IMR-90 (cell line): ENCODE measurements at regions not wholly inside any gene's neighbourhood (a gene's known extent, or its start where the extent isn't known, plus 50 kb on each side); places are given as distances from the start of the nearest gene placed in this dataset.

Experiments used
- ATAC-seq: fragments of 200-7000 bp; cut with Tn5 transposase; 2 replicates; pipeline ENCODE4 v1.9.1; 2020; ENCODE audit warnings: low read depth, mild to moderate bottlenecking, moderate library complexity
- BruUV-seq: library from RNA; stranded (reverse); fragments of 400-500 nt; replicated peaks from 2 replicates; lab custom pipeline; 2021; lab: Mats Ljungman, UMichigan
- CTCF ChIA-PET: fragments of 300-600 bp; formaldehyde crosslinking; extraction: SDS; loops from one replicate; lab custom pipeline; 2021; ENCODE audit warnings: antibody characterized with exemption; lab: Yijun Ruan, JAX
- POLR2A ChIA-PET: fragments of 300-600 bp; sonication (Branson Sonifier 250); formaldehyde crosslinking; loops from one replicate; lab custom pipeline; 2022; ENCODE audit warnings: antibody characterized with exemption; ENCODE audit not compliant: unreplicated experiment; lab: Charles Lee
- DNase-seq: peaks from one replicate; pipeline ENCODE4 v3.0.0; 2013
- H2AFZ ChIP-seq: replicated peaks from 2 replicates; pipeline ENCODE3; 2013; ENCODE audit warnings: low read length, mild to moderate bottlenecking; ENCODE audit not compliant: poor library complexity
- H2AK5ac ChIP-seq: 2 replicates; pipeline ENCODE4 v1.6.1; 2013; ENCODE audit warnings: low read depth, low read length, inconsistent platforms
- H2AK9ac ChIP-seq: replicated peaks from 2 replicates; pipeline ENCODE3; 2013; ENCODE audit warnings: mild to moderate bottlenecking, low read depth, low read length, moderate library complexity; ENCODE audit not compliant: poor library complexity
- H2BK120ac ChIP-seq: 2 replicates; pipeline ENCODE4 v1.6.1; 2013; ENCODE audit warnings: low read depth, low read length, inconsistent platforms
- H2BK15ac ChIP-seq: 3 replicates; pipeline ENCODE4 v1.6.1; 2013; ENCODE audit warnings: low read depth, low read length, inconsistent platforms
- H2BK20ac ChIP-seq: 2 replicates; pipeline ENCODE4 v1.6.1; 2013; ENCODE audit warnings: low read depth, mild to moderate bottlenecking, inconsistent platforms, low read length, moderate library complexity
- H2BK5ac ChIP-seq: 2 replicates; pipeline ENCODE4 v1.6.1; 2013; ENCODE audit warnings: mild to moderate bottlenecking, low read depth, low read length, inconsistent platforms; ENCODE audit not compliant: poor library complexity, severe bottlenecking
- H3K14ac ChIP-seq: replicated peaks from 2 replicates; pipeline ENCODE4 v1.6.1; 2013; ENCODE audit warnings: low read depth, low read length, inconsistent platforms
- H3K18ac ChIP-seq: 2 replicates; pipeline ENCODE4 v1.6.1; 2013; ENCODE audit warnings: low read depth, low read length, control low read depth
- H3K23ac ChIP-seq: 2 replicates; pipeline ENCODE4 v1.6.1; 2013; ENCODE audit warnings: low read depth, low read length, inconsistent platforms
- H3K27ac ChIP-seq: 2 replicates; pipeline ENCODE4 v1.5.1; 2013; ENCODE audit warnings: mild to moderate bottlenecking, control low read depth, low read length; ENCODE audit not compliant: insufficient read depth
- H3K27me3 ChIP-seq: 2 replicates; pipeline ENCODE4 v1.6.1; 2013; ENCODE audit warnings: low read length; ENCODE audit not compliant: control insufficient read depth, insufficient read depth
- H3K36me3 ChIP-seq: 2 replicates; pipeline ENCODE4 v1.6.1; 2013; ENCODE audit warnings: low read length, mixed read lengths; ENCODE audit not compliant: control insufficient read depth, insufficient read depth
- H3K4ac ChIP-seq: 2 replicates; pipeline ENCODE4 v1.6.1; 2013; ENCODE audit warnings: low read depth, low read length, inconsistent platforms
- H3K4me1 ChIP-seq: 2 replicates; pipeline ENCODE4 v1.6.1; 2013; ENCODE audit warnings: low read length, mixed read lengths; ENCODE audit not compliant: control insufficient read depth, insufficient read depth
- H3K4me2 ChIP-seq: 2 replicates; pipeline ENCODE4 v1.6.1; 2013; ENCODE audit warnings: low read depth, mild to moderate bottlenecking, control low read depth, low read length, moderate library complexity
- H3K4me3 ChIP-seq: 2 replicates; pipeline ENCODE4 v1.5.1; 2013; ENCODE audit warnings: low read depth, mild to moderate bottlenecking, control low read depth, low read length, moderate library complexity; ENCODE audit not compliant: insufficient read depth
- H3K56ac ChIP-seq: 2 replicates; pipeline ENCODE4 v1.6.1; 2013; ENCODE audit warnings: low read length, inconsistent platforms; ENCODE audit not compliant: insufficient read depth; ENCODE audit errors: extremely low read depth
- H3K79me1 ChIP-seq, 2 experiments: 2 replicates each; pipeline ENCODE4 v1.6.1; 2013; ENCODE audit warnings: low read length in 2 of 2, inconsistent platforms in 1 of 2, low read depth in 1 of 2
- H3K9ac ChIP-seq: 2 replicates; pipeline ENCODE4 v1.6.1; 2013; ENCODE audit warnings: low read depth, low read length, control low read depth
- H3K9me1 ChIP-seq: 2 replicates; pipeline ENCODE4 v1.6.1; 2013; ENCODE audit warnings: low read length, inconsistent platforms; ENCODE audit not compliant: insufficient read depth
- H3K9me3 ChIP-seq: 2 replicates; pipeline ENCODE4 v1.6.1; 2013; ENCODE audit warnings: low read length; ENCODE audit not compliant: control insufficient read depth, insufficient read depth
- H4K20me1 ChIP-seq: 2 replicates; pipeline ENCODE4 v1.6.1; 2013; ENCODE audit warnings: low read length, inconsistent platforms; ENCODE audit not compliant: insufficient read depth
- H4K5ac ChIP-seq: 2 replicates; pipeline ENCODE4 v1.6.1; 2013; ENCODE audit warnings: mild to moderate bottlenecking, low read depth, low read length, control low read depth
- H4K8ac ChIP-seq, 2 experiments: 2 replicates each; pipeline ENCODE4 v1.6.1; 2013; ENCODE audit warnings: low read depth in 2 of 2, low read length in 2 of 2, control low read depth in 1 of 2, inconsistent platforms in 1 of 2
- H4K91ac ChIP-seq: 2 replicates; pipeline ENCODE4 v1.6.1; 2013; ENCODE audit warnings: low read depth, low read length, inconsistent platforms; ENCODE audit not compliant: insufficient read depth
- MAZ ChIP-seq: IDR thresholded peaks from 2 replicates; pipeline ENCODE4 v1.6.1; 2012; ENCODE audit warnings: low read depth, mild to moderate bottlenecking, low read length, improper control_type of control experiment, moderate library complexity, borderline replicate concordance
- RFX5 ChIP-seq: IDR thresholded peaks from 2 replicates; pipeline ENCODE4 v1.8.0; 2012; ENCODE audit warnings: low read depth, mild to moderate bottlenecking, low read length, moderate library complexity
- WGBS, 2 experiments: methylation state at CpG; one replicate each; pipeline versions ENCODE4 v1.1.5 to v1.1.7; 2013; ENCODE audit warnings: missing lambda C conversion rate in 2 of 2; ENCODE audit not compliant: insufficient read length in 1 of 2; ENCODE audit errors: extremely low coverage in 2 of 2; 5-methylcytosine and 5-hydroxymethylcytosine counted together
- dilution Hi-C: fragments of 300-500 bp; cut with HindIII; formaldehyde crosslinking; loops from one replicate; pipeline ENCODE4 v1.14.3; 2018; ENCODE audit warnings: low sequenced_read_pairs; ENCODE audit not compliant: unreplicated experiment
- in situ Hi-C: fragments of 300-500 bp; cut with MboI; formaldehyde crosslinking; loops from 3 replicates; pipeline ENCODE4 v1.14.3; 2019; ENCODE audit warnings: low sequenced_read_pairs, inconsistent platforms, mixed read lengths
- intact Hi-C: fragments of 100-400 bp; cut with micrococcal nuclease; formaldehyde crosslinking; loops from 2 replicates; pipeline ENCODE4 v1.10.0; 2022
- TF ChIP-seq, protein P1 (sequence below): fragments of 150-350 bp; IDR thresholded peaks from 2 replicates; pipeline ENCODE4 v1.6.1; 2016; ENCODE audit warnings: low read depth, mild to moderate bottlenecking, low read length, moderate library complexity, borderline replicate concordance

DNA sequence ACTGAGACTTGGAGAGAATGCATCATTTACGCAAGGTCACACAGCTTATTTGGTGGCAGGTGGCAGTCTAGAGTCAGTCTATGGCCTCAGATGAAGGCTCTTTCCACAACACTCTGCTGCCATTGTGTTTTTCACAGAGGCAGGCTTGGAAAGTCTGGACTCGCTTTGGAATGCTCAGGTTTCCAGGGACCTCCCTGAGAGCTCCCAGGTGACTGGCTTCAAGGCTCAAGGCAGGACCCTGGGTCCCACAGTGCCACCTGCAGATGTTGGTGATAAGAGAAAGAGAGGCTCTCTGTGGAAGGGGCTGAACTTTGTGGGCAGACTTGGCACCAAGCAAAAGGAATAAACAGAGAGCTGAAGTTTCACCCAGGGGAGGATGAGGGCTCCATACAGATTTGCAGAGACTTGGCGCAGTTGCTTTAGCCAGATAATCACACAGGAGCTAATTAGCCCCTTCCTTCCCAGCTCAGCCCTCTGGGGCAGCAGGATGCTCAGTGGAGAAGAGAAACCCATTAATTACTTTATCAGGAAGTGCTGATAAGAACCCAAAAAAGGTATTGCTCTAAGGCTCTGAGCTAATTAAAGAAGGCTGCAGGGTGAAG, 103.5 kb downstream of the LBH start:
- Histone ChIP-seq H3K9ac (no peak overlapping the region), H3K27ac (no peak overlapping the region), H2BK15ac (no peak overlapping the region), H4K91ac (no peak overlapping the region), H3K56ac (no peak overlapping the region), H3K4me2 (no peak overlapping the region), H2BK5ac (no peak overlapping the region), H2BK20ac (no peak overlapping the region), H3K27me3 (no peaks in the 10 kb centered on the region), H3K36me3 (no peaks in the 10 kb centered on the region), H3K18ac (no peak overlapping the region), H4K20me1 (no peaks in the 10 kb centered on the region), H3K79me1 (no peaks in the 10 kb centered on the region), H2BK120ac (peak overlapping the region; percentile 38; the same call in 1 of the 2 replicates), H4K5ac (no peak overlapping the region), H3K4me1 (peaks cover 6% of the 10 kb centered on the region), H4K8ac (no peak overlapping the region), H2AFZ (peak overlapping the region; percentile 4), H3K9me3 (no peaks in the 10 kb centered on the region), H2AK9ac (no peak overlapping the region), H3K14ac (0 out of 2 replicates have a peak overlapping the region, but pooled peaks have one; percentile 18), H3K23ac (no peak overlapping the region), H3K9me1 (peaks cover 12% of the 10 kb centered on the region), H3K4me3 (no peak overlapping the region), H3K4ac (no peak overlapping the region), H2AK5ac (no peak overlapping the region)
- intact Hi-C loops, result no loop called here
- no TSS peak for BruUV-seq
- dilution Hi-C loops, result no loop called here
- ChIA-PET POLR2A (no interaction called here), CTCF (interaction anchor here (0.6 kb wide), 1 partner anchor 38 kb away, joined by 4 read pairs; no protein-coding TSS in a partner anchor)
- no CpG with 5 or more reads among the region's 3 CpGs for WGBS, 2 experiments
- ATAC-seq (peak; percentile 46), DNase-seq (no peak)
- in situ Hi-C loops, result no loop called here
- no peak for TF ChIP-seq MAZ
- TF ChIP-seq, protein P1, sequence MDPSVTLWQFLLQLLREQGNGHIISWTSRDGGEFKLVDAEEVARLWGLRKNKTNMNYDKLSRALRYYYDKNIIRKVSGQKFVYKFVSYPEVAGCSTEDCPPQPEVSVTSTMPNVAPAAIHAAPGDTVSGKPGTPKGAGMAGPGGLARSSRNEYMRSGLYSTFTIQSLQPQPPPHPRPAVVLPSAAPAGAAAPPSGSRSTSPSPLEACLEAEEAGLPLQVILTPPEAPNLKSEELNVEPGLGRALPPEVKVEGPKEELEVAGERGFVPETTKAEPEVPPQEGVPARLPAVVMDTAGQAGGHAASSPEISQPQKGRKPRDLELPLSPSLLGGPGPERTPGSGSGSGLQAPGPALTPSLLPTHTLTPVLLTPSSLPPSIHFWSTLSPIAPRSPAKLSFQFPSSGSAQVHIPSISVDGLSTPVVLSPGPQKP, result no peak
- no peak for TF ChIP-seq RFX5
